ENCODE measurements at regions not wholly inside any gene's neighbourhood (a gene's known extent, or its start where the extent isn't known, plus 50 kb on each side); places are given as distances from the start of the nearest gene placed in this dataset.

DNA sequence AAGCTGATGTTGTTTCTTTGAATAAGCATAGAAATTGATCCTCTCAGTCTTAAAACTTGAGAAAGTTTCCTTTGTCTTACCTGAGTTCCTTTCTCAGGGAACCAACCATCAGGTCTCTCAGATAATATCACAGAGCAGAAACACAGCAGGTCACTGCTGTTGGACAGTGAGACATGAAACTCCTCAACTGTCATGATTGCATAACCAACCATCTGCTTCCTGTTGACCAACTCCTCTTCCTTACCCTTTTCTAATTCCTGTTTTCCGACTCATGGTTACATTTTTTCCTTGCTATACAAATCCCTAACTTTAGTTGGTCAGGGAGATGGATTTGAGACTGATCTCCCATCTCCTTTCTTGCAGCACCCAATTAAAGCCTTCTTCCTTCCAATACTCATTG is 845.3 kb downstream of the FAM181B start:
- ATAC-seq (ENCODE audit: insufficient read depth, low FRiP score) (no peak), DNase-seq (peak in 1 of 3 donors; percentile 44)
- 13 to 45% methylated on average over 1 of the region's 1 CpG for WGBS, 2 donors
- TF ChIP-seq, protein P1, sequence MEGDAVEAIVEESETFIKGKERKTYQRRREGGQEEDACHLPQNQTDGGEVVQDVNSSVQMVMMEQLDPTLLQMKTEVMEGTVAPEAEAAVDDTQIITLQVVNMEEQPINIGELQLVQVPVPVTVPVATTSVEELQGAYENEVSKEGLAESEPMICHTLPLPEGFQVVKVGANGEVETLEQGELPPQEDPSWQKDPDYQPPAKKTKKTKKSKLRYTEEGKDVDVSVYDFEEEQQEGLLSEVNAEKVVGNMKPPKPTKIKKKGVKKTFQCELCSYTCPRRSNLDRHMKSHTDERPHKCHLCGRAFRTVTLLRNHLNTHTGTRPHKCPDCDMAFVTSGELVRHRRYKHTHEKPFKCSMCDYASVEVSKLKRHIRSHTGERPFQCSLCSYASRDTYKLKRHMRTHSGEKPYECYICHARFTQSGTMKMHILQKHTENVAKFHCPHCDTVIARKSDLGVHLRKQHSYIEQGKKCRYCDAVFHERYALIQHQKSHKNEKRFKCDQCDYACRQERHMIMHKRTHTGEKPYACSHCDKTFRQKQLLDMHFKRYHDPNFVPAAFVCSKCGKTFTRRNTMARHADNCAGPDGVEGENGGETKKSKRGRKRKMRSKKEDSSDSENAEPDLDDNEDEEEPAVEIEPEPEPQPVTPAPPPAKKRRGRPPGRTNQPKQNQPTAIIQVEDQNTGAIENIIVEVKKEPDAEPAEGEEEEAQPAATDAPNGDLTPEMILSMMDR (IDR thresholded peaks at IDR 0.05; ENCODE audit: control extremely low read depth, extremely low read depth), result no peak
- Histone ChIP-seq H3K27me3 (ENCODE audit: control insufficient read depth in 3 of 3, insufficient read depth in 3 of 3, low read length in 2 of 3) (no peaks in the 10 kb centered on the region), H3K4me1 (ENCODE audit: control insufficient read depth in 5 of 5, insufficient read depth in 5 of 5, low read length in 5 of 5) (no peaks in the 10 kb centered on the region), H3K4me3 (no peak overlapping the region), H3K27ac (ENCODE audit: low read depth in 1 of 2, low read length in 1 of 2) (no peak overlapping the region), H3K9me3 (ENCODE audit: control insufficient read depth in 4 of 4, insufficient read depth in 3 of 4, low read length in 3 of 4) (no peaks in the 10 kb centered on the region), H3K36me3 (ENCODE audit: control insufficient read depth in 4 of 4, insufficient read depth in 4 of 4, low read length in 4 of 4) (no peaks in the 10 kb centered on the region), H3K9ac (ENCODE audit: insufficient read depth in 1 of 2, low read length in 2 of 2) (no peak overlapping the region)

DNA sequence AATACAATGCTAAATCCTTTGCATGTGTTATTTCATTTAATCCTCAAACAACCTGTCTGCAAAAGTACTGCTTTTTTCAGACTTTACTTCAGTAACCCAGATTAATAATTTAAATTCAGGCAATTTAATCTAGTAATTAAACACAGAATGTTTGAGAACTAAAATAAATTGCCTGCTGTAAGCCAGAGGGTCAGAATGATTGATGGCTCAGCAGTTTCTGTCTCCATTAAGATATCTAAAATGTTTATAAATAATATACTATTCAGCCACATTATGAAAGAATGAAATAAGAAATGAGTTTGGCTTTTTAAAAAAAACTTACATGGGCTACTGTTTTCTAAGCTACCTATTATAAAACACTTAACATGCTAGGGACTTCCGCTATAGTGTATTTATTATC is 846.0 kb downstream of the FAM181B start:
- no peak overlapping the region for H3K4me3 ChIP-seq
- 97 to 100% methylated on average over 1 of the region's 1 CpG for WGBS, 2 donors
- ATAC-seq (ENCODE audit: insufficient read depth, low FRiP score), result no peak
- H3K4me1 ChIP-seq (ENCODE audit: control insufficient read depth in 5 of 5, insufficient read depth in 5 of 5, low read length in 5 of 5), result no peaks in the 10 kb centered on the region
- TF ChIP-seq, protein P1 (IDR thresholded peaks at IDR 0.05; ENCODE audit: control extremely low read depth, extremely low read depth), result no peak
- no peak overlapping the region for H3K27ac ChIP-seq (ENCODE audit: low read depth in 1 of 2, low read length in 1 of 2)
- no peaks in the 10 kb centered on the region for H3K27me3 ChIP-seq (ENCODE audit: control insufficient read depth in 3 of 3, insufficient read depth in 3 of 3, low read length in 2 of 3)
- no peaks in the 10 kb centered on the region for H3K36me3 ChIP-seq (ENCODE audit: control insufficient read depth in 4 of 4, insufficient read depth in 4 of 4, low read length in 4 of 4)
- no peaks in the 10 kb centered on the region for H3K9me3 ChIP-seq (ENCODE audit: control insufficient read depth in 4 of 4, insufficient read depth in 3 of 4, low read length in 3 of 4)
- no peak for DNase-seq
- H3K9ac ChIP-seq (ENCODE audit: insufficient read depth in 1 of 2, low read length in 2 of 2), result no peak overlapping the region

DNA sequence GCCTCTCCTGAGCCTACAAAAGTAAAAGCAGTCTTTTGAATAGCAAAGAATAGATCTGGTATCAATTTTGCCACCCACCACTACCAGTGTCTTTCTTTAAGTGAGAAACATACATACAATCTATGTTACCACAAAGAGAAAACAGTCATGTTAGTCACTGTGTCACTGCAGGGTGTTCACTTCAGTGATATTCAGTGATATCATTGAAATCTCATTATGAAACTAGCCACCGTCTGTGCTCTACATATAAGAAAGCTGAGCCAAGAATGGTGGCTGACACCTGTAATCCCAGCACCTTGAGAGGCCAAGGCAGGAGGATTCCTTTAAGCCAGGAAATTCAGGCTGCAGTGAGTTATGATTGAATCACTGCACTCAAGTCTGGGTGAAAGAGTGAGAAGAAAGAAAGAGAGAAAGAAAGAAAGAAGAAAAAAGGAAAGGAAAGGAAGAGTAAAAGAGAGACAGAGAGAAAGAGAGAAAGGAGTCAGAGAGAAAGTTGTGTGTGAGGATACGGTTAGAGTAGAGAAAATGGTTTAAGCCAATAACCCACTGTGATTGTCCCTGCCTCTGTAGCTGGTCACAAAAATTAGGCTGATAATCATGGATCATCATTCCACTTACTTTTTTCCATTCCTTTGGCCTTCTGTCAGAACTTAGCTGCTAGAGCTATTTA is 847.1 kb downstream of the FAM181B start:
- H3K27me3 ChIP-seq (ENCODE audit: control insufficient read depth in 3 of 3, insufficient read depth in 3 of 3, low read length in 2 of 3), result no peaks in the 10 kb centered on the region
- no peak overlapping the region for H3K9ac ChIP-seq (ENCODE audit: insufficient read depth in 1 of 2, low read length in 2 of 2)
- H3K27ac ChIP-seq (ENCODE audit: low read depth in 1 of 2, low read length in 1 of 2), result no peak overlapping the region
- DNase-seq (no peak), ATAC-seq (ENCODE audit: insufficient read depth, low FRiP score) (no peak)
- no peak overlapping the region for H3K4me3 ChIP-seq
- TF ChIP-seq, protein P1 (IDR thresholded peaks at IDR 0.05; ENCODE audit: control extremely low read depth, extremely low read depth), result no peak
- WGBS, 2 donors, result 87 to 92% methylated on average over 2 of the region's 2 CpGs
- no peaks in the 10 kb centered on the region for H3K9me3 ChIP-seq (ENCODE audit: control insufficient read depth in 4 of 4, insufficient read depth in 3 of 4, low read length in 3 of 4)
- H3K36me3 ChIP-seq (ENCODE audit: control insufficient read depth in 4 of 4, insufficient read depth in 4 of 4, low read length in 4 of 4), result no peaks in the 10 kb centered on the region
- H3K4me1 ChIP-seq (ENCODE audit: control insufficient read depth in 5 of 5, insufficient read depth in 5 of 5, low read length in 5 of 5), result no peaks in the 10 kb centered on the region

DNA sequence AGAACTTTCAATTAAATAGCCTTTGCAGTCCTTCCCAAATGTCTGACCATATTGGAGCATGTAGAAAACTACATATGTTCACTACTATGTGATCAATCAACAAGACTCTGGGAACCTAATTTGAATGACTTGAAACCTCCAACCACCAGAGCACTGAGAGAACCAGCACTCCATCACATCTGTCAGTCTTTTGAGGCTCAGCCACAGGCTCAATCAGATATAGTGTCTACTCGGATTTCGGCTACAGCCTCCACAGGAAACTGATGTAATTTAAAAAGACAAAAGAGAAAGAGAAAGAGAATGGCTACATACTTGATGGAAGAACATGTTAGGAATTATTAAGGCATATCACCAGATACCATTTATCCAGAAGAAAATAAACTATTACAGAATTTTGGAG is 859.0 kb downstream of the FAM181B start:
- Histone ChIP-seq H3K27ac (ENCODE audit: low read depth in 1 of 2, low read length in 1 of 2) (no peak overlapping the region), H3K4me1 (ENCODE audit: control insufficient read depth in 5 of 5, insufficient read depth in 5 of 5, low read length in 5 of 5) (no peaks in the 10 kb centered on the region), H3K9me3 (ENCODE audit: control insufficient read depth in 4 of 4, insufficient read depth in 3 of 4, low read length in 3 of 4) (no peaks in the 10 kb centered on the region), H3K27me3 (ENCODE audit: control insufficient read depth in 3 of 3, insufficient read depth in 3 of 3, low read length in 2 of 3) (no peaks in the 10 kb centered on the region), H3K4me3 (no peak overlapping the region), H3K36me3 (ENCODE audit: control insufficient read depth in 4 of 4, insufficient read depth in 4 of 4, low read length in 4 of 4) (no peaks in the 10 kb centered on the region), H3K9ac (ENCODE audit: insufficient read depth in 1 of 2, low read length in 2 of 2) (no peak overlapping the region)
- TF ChIP-seq, protein P1 (IDR thresholded peaks at IDR 0.05; ENCODE audit: control extremely low read depth, extremely low read depth), result no peak
- no peak for ATAC-seq (ENCODE audit: insufficient read depth, low FRiP score)
- 14 to 40% methylated on average over 2 of the region's 2 CpGs for WGBS, 2 donors
- no peak for DNase-seq

Data from lung (tissue), 11 donors.